RPMI7951 (cell line): ENCODE measurements at regions not wholly inside any gene's neighbourhood (a gene's known extent, or its start where the extent isn't known, plus 50 kb on each side); places are given as distances from the start of the nearest gene placed in this dataset.
A peak's percentile ranks its signal among the peaks of the same experiment; 100 is the strongest.

Experiments
- DNase-seq: peaks from one replicate; pipeline ENCODE4 v3.0.0-alpha.2; 2012; ENCODE audit warnings: low read depth

DNA sequence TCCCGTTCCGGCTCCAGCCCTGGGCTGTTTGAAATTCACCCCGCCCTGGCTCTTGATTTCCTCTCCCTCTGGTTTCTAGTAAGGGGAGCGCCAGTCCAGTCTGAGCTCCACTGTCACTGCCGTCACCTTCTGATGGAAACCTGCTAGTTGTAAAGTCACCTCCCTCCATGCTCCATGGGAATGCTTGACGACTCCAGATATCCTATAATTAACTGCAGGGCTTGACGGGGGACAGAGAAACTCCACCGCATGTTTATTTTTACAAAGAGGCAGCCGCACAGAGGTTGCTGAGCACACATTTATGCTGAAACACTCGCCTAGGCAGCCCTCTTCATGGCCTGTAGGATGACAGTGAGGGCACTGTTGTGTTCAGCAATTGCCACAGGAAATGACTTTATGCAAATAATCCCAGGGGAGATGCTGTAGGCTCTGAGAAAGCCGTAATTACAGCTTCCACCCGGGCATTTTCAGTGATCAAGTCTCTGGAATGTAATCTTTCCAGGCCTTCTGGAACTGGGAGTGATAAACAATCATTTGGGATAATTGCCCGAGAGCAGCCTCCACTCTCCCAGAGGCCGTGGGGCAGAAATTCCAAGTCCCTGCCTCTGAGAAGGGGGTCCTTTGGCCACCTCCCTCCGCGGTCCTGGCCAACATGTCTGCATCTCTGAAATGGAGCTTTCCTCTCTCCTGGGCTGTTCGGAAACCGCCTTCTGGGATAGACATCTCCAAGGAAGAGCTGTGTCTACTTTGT is 300.5 kb downstream of the KLF6 start:
- peak; percentile 75 for DNase-seq

- DNase-seq: peak; percentile 97
Observed at GRCh38 chr10:3482200-3482993, 302.6 kb downstream of the KLF6 start.

GRCh38 chr10:3481496-3481895 is 303.5 kb downstream of the KLF6 start:
- DNase-seq: no peak

- DNase-seq: no peak
Observed at GRCh38 chr10:3480990-3481315, 304.1 kb downstream of the KLF6 start.

- DNase-seq: no peak
Observed at GRCh38 chr10:3480281-3480989, 304.6 kb downstream of the KLF6 start.

GRCh38 chr10:3478632-3479240 is 306.2 kb upstream of the PITRM1 start:
- DNase-seq: no peak

DNA sequence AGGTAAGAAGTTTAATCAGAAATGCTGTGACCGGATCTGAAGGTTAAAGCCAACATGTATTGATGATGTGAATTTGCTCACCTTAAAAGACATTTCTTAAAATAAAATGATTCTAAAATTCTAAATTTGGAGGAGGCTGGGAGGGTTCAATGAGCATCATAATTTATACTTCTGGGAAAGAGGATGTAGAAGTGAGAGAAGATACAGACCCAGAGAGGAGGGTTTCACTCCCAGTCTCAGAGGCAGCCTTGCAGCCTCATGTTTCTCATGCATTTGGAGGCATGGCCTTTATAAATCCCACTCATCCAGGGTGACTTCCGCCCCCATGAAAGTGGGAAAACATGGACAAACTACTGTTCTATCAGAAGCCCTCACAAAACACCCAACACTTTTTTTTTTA is 305.6 kb upstream of the PITRM1 start:
- no peak for DNase-seq

DNA sequence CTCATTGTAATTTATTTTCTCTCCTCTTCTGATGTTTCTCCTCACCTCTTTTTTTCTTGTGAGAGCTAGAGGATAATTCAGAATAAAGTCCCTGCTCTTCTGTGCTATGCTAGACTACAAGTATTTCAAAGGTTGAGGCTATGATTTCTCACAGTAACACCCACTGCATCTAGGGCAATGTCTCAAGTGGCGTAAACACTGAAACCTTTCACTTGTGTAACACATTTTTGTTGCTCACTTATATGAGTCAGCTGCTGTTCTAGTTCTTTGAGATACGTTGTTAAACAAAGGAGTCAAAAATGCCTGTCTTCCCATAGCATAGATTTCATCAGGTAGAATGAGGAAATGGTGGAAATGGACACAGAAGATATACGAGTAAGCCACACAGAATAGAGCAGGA is 305.1 kb upstream of the PITRM1 start:
- DNase-seq: no peak

- DNase-seq: no peak
Observed at GRCh38 chr10:3476640-3477448, 304.3 kb upstream of the PITRM1 start.

- no peak for DNase-seq
Observed at GRCh38 chr10:3476186-3476585, 303.6 kb upstream of the PITRM1 start.

- DNase-seq: no peak
Observed at GRCh38 chr10:3475367-3475766, 302.8 kb upstream of the PITRM1 start.

GRCh38 chr10:3474266-3474665 is 301.7 kb upstream of the PITRM1 start:
- no peak for DNase-seq

- DNase-seq: no peak
Observed at GRCh38 chr10:3473271-3473670, 300.7 kb upstream of the PITRM1 start.

DNA sequence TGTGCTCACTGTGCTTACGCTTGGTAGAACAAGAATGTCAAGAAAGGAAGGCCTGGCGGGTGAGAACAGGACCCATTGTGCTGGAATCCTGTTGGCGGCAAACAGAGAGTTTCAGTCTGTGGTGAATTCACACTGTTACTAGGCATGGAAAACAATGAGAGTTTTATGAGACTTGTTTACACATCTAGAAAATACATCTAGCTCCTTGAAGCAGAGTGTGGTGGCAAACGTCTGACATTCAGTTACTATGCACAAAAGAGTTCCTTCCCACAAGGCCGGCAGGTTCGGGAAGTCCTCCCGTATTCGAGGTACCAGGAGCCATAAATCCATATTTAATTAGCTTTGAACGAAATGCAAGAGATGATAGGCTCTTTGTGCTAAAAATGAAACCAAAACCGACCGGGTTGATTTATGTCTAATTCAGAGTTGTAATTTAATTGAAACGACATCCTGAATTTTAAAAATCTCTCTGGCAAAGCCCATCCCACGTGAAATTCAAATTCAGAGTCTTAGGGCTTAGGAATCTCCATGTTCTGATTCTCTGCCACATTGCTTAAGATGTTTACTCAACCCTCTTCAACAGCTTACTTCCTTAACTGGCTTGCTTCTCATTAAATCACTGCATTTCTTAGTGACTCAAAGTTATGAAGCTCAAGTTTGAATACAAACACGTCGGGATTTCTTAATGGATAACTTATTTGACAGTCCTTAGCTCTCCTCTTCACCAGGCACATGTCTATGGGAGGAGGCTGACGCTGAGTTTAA is 299.9 kb upstream of the PITRM1 start:
- peak; percentile 78 for DNase-seq

- DNase-seq: no peak
Observed at GRCh38 chr10:3471927-3472286, 299.3 kb upstream of the PITRM1 start.

DNA sequence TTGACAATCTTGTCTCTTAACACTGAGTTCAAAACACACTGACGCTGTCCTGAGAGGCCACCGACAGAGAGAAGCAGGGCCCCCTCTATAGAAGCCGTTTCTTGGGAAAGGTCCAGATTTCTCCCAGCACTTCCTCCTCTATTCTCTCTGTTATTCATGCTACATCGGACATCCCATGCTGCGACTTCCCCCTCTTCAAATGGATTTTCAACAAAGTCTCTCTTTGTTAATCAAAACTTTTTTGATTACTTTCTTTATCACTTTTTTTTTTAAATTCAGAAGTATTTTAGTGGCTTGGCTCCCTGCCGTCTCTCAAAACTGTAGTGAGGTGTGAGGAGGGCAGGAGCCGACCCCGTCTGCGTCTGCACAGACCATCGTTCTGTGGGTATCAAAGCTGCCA is 298.9 kb upstream of the PITRM1 start:
- DNase-seq: peak; percentile 61

DNA sequence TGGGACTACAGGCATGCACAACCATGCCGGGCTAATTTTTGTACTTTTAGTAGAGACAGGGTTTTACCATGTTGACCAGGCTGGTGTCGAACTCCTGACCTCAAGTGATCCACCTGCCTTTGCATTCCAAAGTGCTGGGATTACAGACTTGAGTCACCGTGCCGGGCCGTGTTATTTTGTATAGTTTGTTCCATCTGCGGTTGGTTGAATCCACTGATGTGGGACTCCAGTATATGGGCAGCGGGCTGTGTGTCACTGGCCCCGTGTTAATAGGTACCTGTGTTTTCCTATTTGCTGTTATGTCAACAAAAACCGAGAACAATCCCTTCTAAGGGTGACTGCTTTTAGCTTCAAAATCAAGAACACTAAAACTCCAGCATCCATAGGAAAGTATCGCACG is 297.6 kb upstream of the PITRM1 start:
- no peak for DNase-seq

DNA sequence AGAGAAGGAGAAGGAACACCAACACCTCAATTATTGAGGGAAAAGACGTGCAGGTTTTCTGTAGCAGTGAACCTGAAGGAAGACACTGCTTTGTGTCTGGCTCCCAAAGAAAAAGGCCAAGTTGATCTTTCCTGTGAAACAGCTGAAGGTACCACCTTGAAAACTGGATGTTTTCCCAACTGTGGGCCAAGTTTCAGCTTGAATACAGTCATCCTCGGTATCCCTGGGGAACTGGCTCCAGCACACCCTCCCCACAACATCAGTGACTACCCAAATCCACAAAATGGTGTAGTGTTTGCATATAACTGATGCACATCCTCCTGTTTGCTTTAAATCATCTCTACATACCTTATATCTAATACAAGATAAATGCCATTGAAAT is 297.0 kb upstream of the PITRM1 start:
- DNase-seq: peak; percentile 77

DNA sequence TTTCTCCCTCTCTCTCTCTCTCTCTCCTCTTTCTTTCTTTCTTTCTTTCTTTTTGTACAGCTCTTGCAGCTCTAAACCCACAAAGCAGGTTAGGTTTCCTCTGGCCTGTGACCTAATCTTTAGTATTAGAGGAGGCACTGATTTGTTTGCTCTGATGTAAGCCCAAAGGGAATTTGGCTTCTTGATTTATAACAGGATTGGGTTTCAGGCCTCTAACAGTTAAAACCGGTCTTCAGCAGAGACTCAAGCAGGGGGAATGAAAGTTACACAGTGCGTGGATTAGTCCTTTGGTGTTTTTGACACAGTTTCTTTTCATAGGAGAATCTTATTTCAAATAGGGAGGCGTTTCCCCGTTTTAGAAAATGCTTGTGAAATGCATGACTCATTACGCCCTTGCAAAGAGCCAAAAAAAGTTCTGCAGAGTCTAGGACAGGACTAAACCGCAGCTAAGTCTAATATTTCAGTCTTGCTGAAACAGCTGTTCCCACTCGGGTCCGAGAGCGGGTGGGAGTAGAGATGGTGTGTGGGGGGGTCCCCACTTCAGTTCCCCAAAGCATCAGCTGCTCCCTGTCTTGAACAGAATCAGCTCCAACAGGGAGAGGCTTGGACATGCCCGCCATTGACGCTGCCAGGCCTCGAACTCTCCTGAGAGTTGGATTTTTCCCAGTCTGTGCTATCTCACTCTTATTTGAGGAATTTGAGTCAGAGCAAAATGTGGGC is 296.5 kb upstream of the PITRM1 start:
- DNase-seq: peak; percentile 97
